GM23338 (cell line): ENCODE measurements at regions not wholly inside any gene's neighbourhood (a gene's known extent, or its start where the extent isn't known, plus 50 kb on each side); places are given as distances from the start of the nearest gene placed in this dataset.

Source experiments
- CTCF ChIP-seq, 2 experiments: fragments of 200-600 bp in 1 of 2; sonication (generic) in 1 of 2; conservative IDR thresholded peaks; 2 replicates each; pipeline versions ENCODE4 v1.5.1 to v1.6.1; 2016 to 2017; ENCODE audit warnings: antibody characterized with exemption in 2 of 2, low read depth in 2 of 2, mild to moderate bottlenecking in 2 of 2, moderate library complexity in 1 of 2
- EZH2 ChIP-seq: fragments of 200-600 bp; sonication (generic); IDR thresholded peaks from one replicate; pipeline ENCODE4 v1.8.0; 2017; ENCODE audit warnings: antibody characterized with exemption, mild to moderate bottlenecking, low read depth; ENCODE audit not compliant: unreplicated experiment
- EZH2phosphoT487 ChIP-seq: fragments of 200-600 bp; sonication (generic); IDR thresholded peaks from one replicate; pipeline ENCODE4 v1.8.1; 2018; ENCODE audit warnings: antibody characterized with exemption; ENCODE audit not compliant: unreplicated experiment
- POLR2AphosphoS5 ChIP-seq: IDR thresholded peaks from 2 replicates; pipeline ENCODE4 v1.6.1; 2016; ENCODE audit warnings: antibody characterized with exemption, low read depth

- TF ChIP-seq EZH2, result no peak
- TF ChIP-seq EZH2phosphoT487, result no peak
- TF ChIP-seq CTCF (conservative IDR thresholded peaks at IDR 0.05; ENCODE audit: low read depth in 2 of 2), result no peak
- no peak for TF ChIP-seq POLR2AphosphoS5
Measured at GRCh38 chr15:97085731-97086130, 755.2 kb downstream of the NR2F2 start.
